Bronchial epithelial cell (primary cell): ENCODE measurements at regions not wholly inside any gene's neighbourhood (a gene's known extent, or its start where the extent isn't known, plus 50 kb on each side); places are given as distances from the start of the nearest gene placed in this dataset.

ENCODE experiments used
- DNase-seq: peaks from one replicate; pipeline ENCODE4 v3.0.0-alpha.2; 2010; ENCODE audit warnings: low read depth
- FAIRE-seq: peaks from 2 replicates; lab custom pipeline; 2011; peaks lifted over from hg19 to GRCh38; lab: Jason Lieb, UNC
- H3K27me3 ChIP-seq: 2 replicates; pipeline ENCODE4 v1.5.1; 2011; ENCODE audit warnings: low read length; ENCODE audit not compliant: control insufficient read depth, insufficient read depth
- H3K36me3 ChIP-seq: 2 replicates; pipeline ENCODE4 v1.5.1; 2011; ENCODE audit warnings: low read length; ENCODE audit not compliant: control insufficient read depth, insufficient read depth
- H3K4me3 ChIP-seq: 2 replicates; pipeline ENCODE4 v1.5.1; 2011; ENCODE audit warnings: mild to moderate bottlenecking, low read depth, low read length, control low read depth
- TF ChIP-seq, protein P1 (sequence below): IDR thresholded peaks from 2 replicates; pipeline ENCODE4 v1.5.1; 2011; ENCODE audit warnings: mild to moderate bottlenecking, moderate library complexity, low read length, control low read depth, inconsistent platforms; ENCODE audit not compliant: insufficient read depth, severe bottlenecking

DNA sequence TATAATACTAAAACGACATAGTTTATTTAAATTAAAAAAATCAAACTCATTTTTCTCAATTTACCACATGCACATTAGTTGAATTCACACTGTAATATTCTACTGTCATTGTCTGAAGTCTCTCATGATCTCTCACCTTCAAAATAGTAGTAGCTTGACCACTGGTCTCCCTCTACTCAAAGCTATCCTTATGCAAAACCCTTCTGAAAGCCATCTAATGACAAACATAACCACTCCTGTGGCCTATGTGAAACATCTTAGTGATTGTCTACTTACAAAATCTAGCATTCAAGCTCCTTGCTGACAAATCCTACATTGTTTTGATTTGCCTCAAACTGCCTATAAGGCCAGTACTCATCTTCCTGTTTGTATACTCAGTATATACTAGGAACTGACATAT lies 606.0 kb upstream of the GHITM start:
- H3K27me3 ChIP-seq: no peaks in the 10 kb centered on the region
- FAIRE-seq (no peak), DNase-seq (no peak)
- H3K36me3 ChIP-seq: no peaks in the 10 kb centered on the region
- TF ChIP-seq, protein P1, sequence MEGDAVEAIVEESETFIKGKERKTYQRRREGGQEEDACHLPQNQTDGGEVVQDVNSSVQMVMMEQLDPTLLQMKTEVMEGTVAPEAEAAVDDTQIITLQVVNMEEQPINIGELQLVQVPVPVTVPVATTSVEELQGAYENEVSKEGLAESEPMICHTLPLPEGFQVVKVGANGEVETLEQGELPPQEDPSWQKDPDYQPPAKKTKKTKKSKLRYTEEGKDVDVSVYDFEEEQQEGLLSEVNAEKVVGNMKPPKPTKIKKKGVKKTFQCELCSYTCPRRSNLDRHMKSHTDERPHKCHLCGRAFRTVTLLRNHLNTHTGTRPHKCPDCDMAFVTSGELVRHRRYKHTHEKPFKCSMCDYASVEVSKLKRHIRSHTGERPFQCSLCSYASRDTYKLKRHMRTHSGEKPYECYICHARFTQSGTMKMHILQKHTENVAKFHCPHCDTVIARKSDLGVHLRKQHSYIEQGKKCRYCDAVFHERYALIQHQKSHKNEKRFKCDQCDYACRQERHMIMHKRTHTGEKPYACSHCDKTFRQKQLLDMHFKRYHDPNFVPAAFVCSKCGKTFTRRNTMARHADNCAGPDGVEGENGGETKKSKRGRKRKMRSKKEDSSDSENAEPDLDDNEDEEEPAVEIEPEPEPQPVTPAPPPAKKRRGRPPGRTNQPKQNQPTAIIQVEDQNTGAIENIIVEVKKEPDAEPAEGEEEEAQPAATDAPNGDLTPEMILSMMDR: no peak
- no peak overlapping the region for H3K4me3 ChIP-seq

DNA sequence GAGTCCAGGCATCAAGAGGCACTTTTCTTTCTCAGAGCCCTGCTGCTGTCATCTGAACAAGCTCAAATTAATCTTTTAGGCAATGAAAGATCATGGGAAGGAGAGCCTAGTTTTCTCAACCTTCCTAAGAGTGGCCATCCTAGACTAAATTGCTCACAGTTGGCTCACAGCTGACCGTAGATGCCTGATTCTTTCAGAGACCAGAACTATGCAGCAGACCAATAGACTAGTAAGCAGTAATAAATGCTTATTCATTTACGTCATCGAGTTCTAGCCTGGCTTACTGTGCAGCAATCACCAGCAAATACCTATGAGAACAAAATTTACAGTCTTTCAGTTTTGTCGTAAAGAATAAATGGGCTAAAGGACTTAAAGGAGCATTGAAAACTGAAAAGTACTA lies 602.9 kb upstream of the GHITM start:
- no peak for FAIRE-seq
- no peaks in the 10 kb centered on the region for H3K27me3 ChIP-seq

DNA sequence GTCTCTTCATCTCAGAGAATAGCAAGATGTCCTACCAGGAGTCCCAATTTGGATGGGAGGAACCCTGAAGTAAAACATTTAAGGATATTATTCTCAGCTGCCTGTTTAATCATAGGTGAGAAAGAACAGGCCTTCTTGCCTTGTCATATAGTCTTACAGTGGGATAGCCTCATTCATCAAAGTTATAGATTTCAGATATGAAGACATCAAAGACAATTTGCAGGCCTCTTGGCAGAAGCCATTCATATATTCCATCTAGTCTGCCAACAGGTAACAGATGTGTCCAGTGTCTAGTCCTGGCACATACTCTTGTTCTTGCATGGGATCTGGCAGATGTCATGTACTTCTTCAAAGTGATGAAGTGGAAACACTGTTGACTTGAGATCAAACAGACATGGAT lies 601.3 kb upstream of the GHITM start:
- Histone ChIP-seq H3K36me3 (no peaks in the 10 kb centered on the region), H3K27me3 (no peaks in the 10 kb centered on the region), H3K4me3 (no peak overlapping the region)
- DNase-seq (no peak), FAIRE-seq (no peak)
- TF ChIP-seq, protein P1: no peak

More for the DNA sequence above, 602.9 kb upstream of the GHITM start:
- TF ChIP-seq, protein P1: no peak
- no peak overlapping the region for H3K4me3 ChIP-seq
- DNase-seq: no peak
- no peaks in the 10 kb centered on the region for H3K36me3 ChIP-seq

DNA sequence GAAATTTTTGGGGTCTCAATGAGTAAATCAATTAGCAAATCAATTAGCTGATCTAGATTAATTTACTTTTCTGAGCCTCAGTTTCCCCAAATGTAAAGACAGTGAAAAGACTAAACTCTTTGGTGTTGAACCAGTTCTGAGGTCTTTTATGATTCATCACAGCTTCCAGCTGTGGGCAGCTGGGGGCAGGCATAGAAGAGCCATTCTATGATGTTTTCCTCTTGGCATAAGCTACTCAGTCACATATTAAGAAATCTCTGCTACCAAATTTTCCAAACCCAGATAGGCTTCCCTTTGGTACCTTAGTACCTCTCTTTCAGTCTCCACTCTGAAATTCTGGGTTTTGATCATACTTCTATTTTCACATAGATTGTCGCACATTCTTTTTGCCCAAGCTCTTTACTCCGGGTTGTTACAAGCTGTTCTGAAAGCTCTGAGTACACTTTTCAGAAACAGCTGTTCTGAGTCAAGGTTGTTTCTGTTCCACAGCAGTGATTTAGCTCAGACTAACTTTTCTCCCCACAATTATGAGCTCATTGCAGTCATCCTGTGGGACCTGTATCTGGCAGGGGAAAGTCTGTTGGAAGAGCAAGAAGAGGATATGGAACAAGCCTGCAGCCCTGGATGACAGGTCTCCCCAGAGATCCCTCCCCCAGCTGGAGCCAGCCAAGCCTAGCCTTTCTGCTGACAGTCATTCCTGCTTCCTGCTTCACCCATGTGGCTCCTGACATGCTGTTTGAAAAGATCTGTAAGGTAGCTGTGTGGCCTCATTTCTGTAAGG lies 599.6 kb upstream of the GHITM start:
- DNase-seq (peak; percentile 7), FAIRE-seq (no peak)

DNA sequence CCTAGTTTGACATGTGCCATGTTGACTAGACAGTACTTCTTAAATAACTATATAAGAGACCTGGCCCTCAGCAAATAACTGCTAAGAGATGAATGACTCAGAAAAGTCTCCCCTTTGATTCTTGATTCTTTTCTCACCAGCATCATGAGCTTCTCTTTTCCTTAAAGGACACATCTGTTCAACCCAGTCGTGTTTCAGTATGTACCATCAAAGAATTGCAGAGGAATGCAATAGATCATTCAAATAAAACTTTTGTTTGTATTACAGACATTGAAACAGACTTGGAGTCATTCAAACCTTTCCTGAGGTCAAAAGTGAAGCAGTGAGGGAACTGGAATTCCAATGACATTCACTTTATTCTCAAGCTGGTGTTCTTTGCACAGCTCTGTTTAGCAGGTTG lies 598.3 kb upstream of the GHITM start:
- DNase-seq (no peak), FAIRE-seq (no peak)
- H3K4me3 ChIP-seq: no peak overlapping the region
- TF ChIP-seq, protein P1: no peak
- H3K27me3 ChIP-seq: no peaks in the 10 kb centered on the region
- H3K36me3 ChIP-seq: no peaks in the 10 kb centered on the region

More for the DNA sequence above, 599.6 kb upstream of the GHITM start:
- H3K4me3 ChIP-seq: no peak overlapping the region
- TF ChIP-seq, protein P1: no peak
- no peaks in the 10 kb centered on the region for H3K36me3 ChIP-seq
- no peaks in the 10 kb centered on the region for H3K27me3 ChIP-seq

DNA sequence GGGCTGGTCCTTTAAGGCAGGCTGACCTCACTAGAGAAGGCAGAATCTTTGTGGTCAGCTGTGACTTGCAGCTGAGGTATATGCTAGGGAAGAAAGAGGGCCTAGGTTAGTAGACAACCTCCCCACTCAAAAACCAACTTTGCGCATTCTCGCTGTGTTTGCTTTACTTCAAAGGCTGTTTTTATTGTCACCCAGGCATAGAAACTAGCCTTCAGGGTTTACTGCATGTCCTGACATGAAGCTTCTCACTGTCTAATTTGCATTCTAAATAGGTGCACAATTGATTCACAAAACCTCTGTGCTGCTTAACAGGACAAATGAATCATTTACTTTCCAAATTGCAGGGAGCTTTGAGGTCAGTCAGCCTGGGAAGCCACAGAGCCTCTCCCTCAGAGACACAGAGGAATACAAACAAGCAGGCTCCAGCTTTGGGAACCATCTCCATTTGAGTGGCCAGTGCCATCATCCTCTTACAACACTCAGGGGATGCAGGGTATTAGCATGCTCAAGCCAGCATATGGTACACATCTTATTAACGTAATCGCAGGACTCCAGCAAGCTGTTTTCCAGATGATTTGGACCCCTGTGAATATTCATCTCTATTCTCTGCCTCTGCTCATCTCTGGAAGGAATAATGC lies 596.4 kb upstream of the GHITM start:
- TF ChIP-seq, protein P1: no peak
- no peaks in the 10 kb centered on the region for H3K36me3 ChIP-seq
- DNase-seq: peak; percentile 54
- peak; percentile 18 for FAIRE-seq
- H3K27me3 ChIP-seq: no peaks in the 10 kb centered on the region
- H3K4me3 ChIP-seq: no peak overlapping the region
